GM08714 (cell line): ENCODE measurements at regions not wholly inside any gene's neighbourhood (a gene's known extent, or its start where the extent isn't known, plus 50 kb on each side); places are given as distances from the start of the nearest gene placed in this dataset.

Experiments
- H3K4me3 ChIP-seq: fragments of 200-500 bp; sonication (Bioruptor generic); 2 replicates; pipeline ENCODE4 v1.5.1; 2014; ENCODE audit warnings: mild to moderate bottlenecking, low read length, inconsistent platforms
- ZNF274 ChIP-seq: IDR thresholded peaks from 2 replicates; pipeline ENCODE4 v1.6.1; 2012; ENCODE audit warnings: mild to moderate bottlenecking, low read depth, low read length

- TF ChIP-seq ZNF274: no peak
- no peak overlapping the region for H3K4me3 ChIP-seq
Measured at GRCh38 chr18:24773101-24773500, 312.7 kb downstream of the HRH4 start.

DNA sequence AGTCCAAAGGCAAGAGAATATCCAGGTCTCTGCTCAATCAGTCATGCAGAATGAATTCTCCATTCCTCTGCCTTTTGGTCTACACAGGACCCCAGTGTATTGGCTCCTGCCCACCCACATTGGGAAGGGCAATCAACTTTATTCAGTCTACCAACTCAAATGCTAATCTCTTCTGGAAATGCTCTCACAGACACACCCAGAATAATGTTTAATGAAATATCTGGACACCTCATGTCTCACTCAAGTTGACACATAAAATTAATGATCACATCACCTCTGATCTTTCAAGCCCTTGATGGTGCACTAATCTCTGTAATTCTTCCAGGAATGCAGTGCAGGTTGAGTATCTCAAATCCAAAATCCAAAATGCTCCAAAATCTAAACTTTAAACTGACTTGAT lies 315.6 kb downstream of the HRH4 start:
- TF ChIP-seq ZNF274: no peak
- H3K4me3 ChIP-seq: no peak overlapping the region

DNA sequence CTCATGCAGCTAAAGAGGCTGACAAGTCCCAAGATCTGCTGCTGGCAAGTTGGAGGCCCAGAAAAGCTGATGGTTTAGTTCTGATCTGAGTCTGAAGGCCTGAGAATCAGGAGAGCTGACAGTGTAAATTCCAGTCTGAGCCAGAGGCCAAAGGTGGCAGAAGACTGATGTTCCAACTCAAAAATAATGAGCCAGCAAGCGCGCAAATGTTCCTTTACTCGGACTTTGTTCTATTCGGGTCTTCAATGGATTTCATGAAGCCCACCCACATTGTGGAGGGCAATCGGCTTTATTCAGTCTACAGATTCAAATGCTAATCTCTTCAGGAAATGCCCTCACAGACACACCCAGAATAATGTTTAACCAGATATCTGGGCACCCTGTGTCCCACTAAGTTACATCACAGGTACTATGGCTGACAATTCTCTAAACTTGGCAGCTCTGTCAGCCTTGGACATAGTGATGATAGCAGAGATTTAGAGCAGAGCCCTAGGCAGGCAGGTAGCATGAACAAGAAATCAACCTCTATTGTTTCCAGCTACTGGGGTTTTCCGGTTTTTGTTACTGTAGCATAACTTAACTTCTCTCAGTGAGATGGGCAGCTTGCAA lies 318.5 kb downstream of the HRH4 start:
- no peak for TF ChIP-seq ZNF274
- no peak overlapping the region for H3K4me3 ChIP-seq

DNA sequence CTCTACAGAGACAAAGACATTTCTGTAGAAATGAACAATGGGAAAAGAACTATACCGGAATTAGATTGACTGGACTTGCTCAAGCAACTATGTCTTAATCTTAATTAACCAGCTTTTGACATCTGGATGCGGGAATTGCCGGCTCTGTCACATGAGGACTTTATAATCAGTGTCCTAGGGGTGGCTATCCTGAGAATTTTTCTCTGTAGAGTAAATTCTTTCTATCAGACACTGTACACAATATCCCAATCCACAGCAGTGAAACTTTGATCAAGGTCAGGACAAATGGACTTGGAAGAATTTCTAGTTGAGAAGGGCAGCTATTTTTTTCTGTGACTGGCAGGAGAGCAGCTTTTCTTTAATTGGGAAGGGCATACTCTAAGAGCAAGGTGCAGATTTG lies 322.1 kb downstream of the HRH4 start:
- no peak overlapping the region for H3K4me3 ChIP-seq
- no peak for TF ChIP-seq ZNF274

DNA sequence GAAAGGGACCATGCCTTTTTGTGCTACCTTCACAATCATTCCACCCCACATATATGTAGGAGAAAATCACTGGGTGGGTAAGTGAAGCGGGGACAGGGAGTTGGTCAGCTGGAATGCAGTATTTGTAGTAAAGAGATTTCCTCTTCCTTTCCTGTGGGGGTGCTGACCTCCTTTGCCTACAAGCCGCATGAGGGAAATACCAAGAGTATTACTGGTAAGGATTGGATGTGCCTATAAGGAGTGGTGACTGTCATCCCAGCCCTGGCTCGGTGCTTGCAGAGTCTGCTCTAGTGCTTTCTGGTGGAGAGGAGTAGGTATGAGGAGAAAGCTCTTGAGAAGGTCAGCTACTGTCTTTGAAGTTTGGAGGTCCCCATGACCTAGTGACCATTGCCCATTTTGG lies 324.6 kb downstream of the HRH4 start:
- H3K4me3 ChIP-seq: no peak overlapping the region
- no peak for TF ChIP-seq ZNF274

- H3K4me3 ChIP-seq: no peak overlapping the region
- TF ChIP-seq ZNF274: no peak
Measured at GRCh38 chr18:24786027-24786426, 325.6 kb downstream of the HRH4 start.

- H3K4me3 ChIP-seq: no peak overlapping the region
- no peak for TF ChIP-seq ZNF274
Measured at GRCh38 chr18:24790347-24790746, 329.9 kb downstream of the HRH4 start.

DNA sequence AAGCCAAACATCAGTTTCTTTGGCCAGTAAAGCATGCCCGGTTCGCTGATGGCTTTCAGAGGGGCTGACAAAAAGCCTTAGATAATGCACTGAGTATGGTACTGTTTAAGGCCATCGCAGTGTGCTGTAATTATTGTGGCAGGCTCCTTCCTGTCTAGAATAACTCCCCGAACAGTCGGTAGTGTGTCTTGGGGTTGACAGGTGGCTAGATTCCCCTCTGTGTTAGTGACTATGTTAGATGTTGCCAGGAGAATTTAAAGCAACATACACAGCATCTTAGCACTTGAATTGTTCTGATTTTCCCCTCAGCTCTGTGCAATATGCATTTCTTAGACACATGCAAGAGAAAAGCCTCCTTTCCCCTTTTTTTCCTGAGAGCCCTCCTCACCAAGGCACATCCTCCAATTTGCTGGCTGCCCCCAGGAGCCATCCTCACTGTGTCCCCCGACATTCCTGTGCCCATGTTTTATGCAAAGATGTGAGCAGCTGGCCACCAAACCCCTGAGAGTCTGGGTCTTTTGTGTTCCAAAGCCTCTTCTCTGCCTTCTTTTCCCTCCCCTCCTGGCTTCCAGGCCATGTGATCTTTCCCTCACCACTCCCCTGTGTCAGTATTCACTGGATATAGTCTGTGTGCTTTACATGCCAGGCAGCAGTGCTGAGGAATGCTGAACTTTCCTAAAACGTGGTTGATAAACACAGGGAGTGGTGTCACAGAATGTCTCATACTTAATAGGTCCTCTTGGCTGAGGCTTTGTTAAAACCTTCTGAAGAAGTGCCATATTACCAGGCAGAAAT lies 331.5 kb downstream of the HRH4 start:
- TF ChIP-seq ZNF274: no peak
- H3K4me3 ChIP-seq: no peak overlapping the region

DNA sequence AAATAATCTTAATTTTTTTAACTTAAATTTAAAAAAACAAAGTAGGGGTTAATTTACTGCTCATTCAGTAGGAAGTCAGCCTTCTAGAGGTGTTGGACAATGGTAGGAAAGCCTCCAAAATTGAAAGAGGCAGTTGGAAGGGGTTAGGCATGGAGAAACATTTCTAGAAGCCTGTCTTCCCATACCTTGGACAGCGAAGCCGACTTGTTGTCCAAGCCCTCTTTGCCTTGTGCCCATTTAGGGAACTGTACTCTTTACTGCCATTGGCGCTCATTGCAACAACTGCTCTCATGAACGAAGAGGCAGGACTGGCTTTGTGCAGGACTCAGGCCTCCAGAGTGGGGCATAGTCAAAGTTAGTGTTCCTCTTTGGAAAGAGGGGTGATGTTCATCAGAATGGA lies 333.3 kb downstream of the HRH4 start:
- no peak for TF ChIP-seq ZNF274
- no peak overlapping the region for H3K4me3 ChIP-seq

DNA sequence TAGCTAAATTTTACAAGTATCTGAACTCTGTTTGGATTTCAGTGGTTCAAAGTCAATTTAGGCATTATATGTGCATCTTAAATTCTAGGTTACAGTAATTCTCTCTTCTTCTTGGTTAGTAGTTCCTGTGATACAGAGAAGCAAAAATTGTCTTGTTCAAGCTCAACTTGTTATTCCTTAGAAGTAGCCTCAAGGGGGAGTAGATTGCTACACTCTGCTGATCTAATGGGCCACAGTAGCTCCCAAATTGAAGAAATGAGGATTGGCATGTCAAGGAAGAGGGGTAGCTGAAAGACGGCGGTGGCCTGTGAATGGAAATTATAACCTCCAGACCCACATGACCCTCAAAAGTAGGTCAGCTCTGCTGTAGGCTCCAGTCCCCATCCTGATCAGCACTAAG lies 334.7 kb downstream of the HRH4 start:
- H3K4me3 ChIP-seq: no peak overlapping the region
- TF ChIP-seq ZNF274: no peak

DNA sequence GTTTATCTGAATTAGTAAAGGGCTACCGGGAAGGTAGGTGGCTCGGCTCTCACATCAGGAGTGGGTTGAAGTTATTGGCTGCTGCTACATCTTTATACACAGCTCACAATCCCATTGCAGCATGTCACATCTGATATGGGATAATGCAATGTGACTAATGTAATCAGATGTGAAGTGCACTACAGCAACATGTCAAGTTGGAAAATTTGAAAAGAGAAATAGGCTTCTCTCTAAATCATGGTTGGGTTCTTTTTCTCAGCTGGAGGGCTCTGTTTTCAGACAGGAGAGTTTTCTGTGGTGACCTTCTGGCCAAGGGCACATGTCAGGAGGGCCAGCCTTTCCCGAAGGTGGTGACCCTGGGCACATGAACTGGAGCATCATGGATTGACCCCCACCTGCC lies 337.5 kb downstream of the HRH4 start:
- TF ChIP-seq ZNF274: no peak
- H3K4me3 ChIP-seq: no peak overlapping the region

DNA sequence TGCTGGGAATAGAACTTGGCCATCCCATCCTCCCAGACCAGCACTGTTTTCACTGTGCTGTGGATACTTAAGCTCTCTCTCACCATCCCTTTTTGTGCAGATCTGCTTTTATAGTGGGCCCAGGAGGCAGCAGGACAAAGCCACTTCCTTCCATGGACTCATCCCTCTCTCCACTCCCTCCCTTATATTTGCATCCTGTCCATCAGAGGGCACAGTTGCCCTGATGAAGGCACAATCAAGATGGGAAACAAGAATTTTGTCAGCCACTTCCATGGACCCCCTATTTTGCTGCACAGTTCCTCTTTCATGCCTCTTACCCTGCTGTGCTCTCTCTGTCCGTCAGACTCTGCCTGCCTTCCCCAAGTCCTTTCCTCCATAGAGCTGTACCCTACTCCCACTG lies 338.7 kb downstream of the HRH4 start:
- no peak for TF ChIP-seq ZNF274
- no peak overlapping the region for H3K4me3 ChIP-seq

- TF ChIP-seq ZNF274: no peak
- H3K4me3 ChIP-seq: no peak overlapping the region
Measured at GRCh38 chr18:24799720-24800119, 339.3 kb downstream of the HRH4 start.

GRCh38 chr18:24801001-24801400 lies 340.6 kb downstream of the HRH4 start:
- no peak overlapping the region for H3K4me3 ChIP-seq
- TF ChIP-seq ZNF274: no peak

DNA sequence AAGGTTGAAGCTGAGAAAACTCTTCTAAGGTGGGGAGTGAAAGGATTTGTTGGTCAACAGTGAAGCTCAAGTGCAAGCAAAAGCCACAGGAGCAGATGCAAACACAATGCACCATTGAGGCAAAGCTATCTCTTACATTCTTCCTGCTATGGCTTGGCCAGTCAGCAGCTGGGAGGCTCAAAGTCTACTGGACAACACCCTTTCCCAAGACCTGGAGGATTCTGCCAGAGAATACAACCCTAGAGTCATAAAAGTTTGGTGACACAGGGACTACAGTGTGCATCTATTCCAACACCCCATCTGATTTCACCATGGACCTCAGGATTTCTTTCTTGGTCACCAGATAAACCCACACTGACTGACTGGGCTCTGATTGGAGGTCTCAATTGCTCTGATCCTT lies 342.0 kb downstream of the HRH4 start:
- TF ChIP-seq ZNF274: no peak
- H3K4me3 ChIP-seq: no peak overlapping the region

GRCh38 chr18:24805156-24805555 lies 344.7 kb downstream of the HRH4 start:
- H3K4me3 ChIP-seq: no peak overlapping the region
- no peak for TF ChIP-seq ZNF274
